ENCODE measurements at regions not wholly inside any gene's neighbourhood (a gene's known extent, or its start where the extent isn't known, plus 50 kb on each side); places are given as distances from the start of the nearest gene placed in this dataset.
"Not testable (repeated sequence)": the region's sequence is repeated elsewhere in the genome, so short reads cannot be mapped to it uniquely, and the experiment has no call there.

DNA sequence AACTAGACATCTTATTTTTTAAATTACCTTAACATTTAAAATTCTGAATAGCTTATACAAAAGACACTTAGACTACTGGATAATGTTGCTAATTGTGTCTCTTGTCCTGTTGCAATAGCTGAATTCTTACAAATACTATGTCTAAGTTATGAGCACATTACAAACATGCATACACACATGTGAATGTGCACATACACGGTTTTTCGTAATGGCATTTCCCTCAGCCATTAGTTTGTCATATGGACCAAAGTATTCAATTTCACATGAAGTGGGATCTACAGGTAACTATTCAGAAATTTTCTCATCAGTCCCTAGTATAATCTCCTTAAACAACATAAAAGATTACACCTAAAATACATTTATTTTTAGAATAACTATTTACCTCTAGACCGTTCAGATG lies 178.6 kb upstream of the BET1 start:
- Histone ChIP-seq H3K4me3 (no peak overlapping the region), H3K27me3 (no peaks in the 10 kb centered on the region), H3K27ac (peak overlapping the region; percentile 65 to 79), H3K36me3 (no peaks in the 10 kb centered on the region), H3K9me3 (no peaks in the 10 kb centered on the region), H3K4me1 (peaks cover 0 to 7% of the 10 kb centered on the region in 2 donors)
- no peak for TF ChIP-seq CTCF (IDR thresholded peaks at IDR 0.05)
- no peak for DNase-seq (ENCODE audit: low spot score in 2 of 2)
- intact Hi-C loops (cut with DNase I), result loop anchor here (5.0 to 10.0 kb wide), 3 partner anchors 115 to 212 kb away; partner anchors contain the start of genes BET1 and COL1A2

- H3K27me3 ChIP-seq, result no peaks in the 10 kb centered on the region
- no peak for DNase-seq (ENCODE audit: low spot score in 2 of 2)
- intact Hi-C loops (cut with DNase I), result loop anchor here (5.0 to 10.0 kb wide), 3 partner anchors 114 to 211 kb away; partner anchors contain the start of genes BET1 and COL1A2
- no peak for TF ChIP-seq CTCF (IDR thresholded peaks at IDR 0.05)
- peak overlapping the region; percentile 65 to 79 for H3K27ac ChIP-seq
- no peaks in the 10 kb centered on the region for H3K36me3 ChIP-seq
- no peaks in the 10 kb centered on the region for H3K9me3 ChIP-seq
- no peak overlapping the region for H3K4me3 ChIP-seq
- peaks cover 0 to 7% of the 10 kb centered on the region in 2 donors for H3K4me1 ChIP-seq
Observed at GRCh38 chr7:94183289-94183749, 179.2 kb upstream of the BET1 start.

GRCh38 chr7:94183891-94184290 lies 179.7 kb upstream of the BET1 start:
- Histone ChIP-seq H3K27me3 (no peaks in the 10 kb centered on the region), H3K4me3 (no peak overlapping the region), H3K4me1 (peaks cover 0 to 7% of the 10 kb centered on the region in 2 donors), H3K27ac (peak overlapping the region; percentile 65 to 79), H3K36me3 (no peaks in the 10 kb centered on the region), H3K9me3 (no peaks in the 10 kb centered on the region)
- TF ChIP-seq CTCF (IDR thresholded peaks at IDR 0.05), result no peak
- intact Hi-C loops (cut with DNase I), result loop anchor here (5.0 to 10.0 kb wide), 3 partner anchors 113 to 211 kb away; partner anchors contain the start of genes BET1 and COL1A2
- DNase-seq (ENCODE audit: low spot score in 2 of 2), result no peak

- Histone ChIP-seq H3K4me1 (peaks cover 0 to 7% of the 10 kb centered on the region in 2 donors), H3K27me3 (no peaks in the 10 kb centered on the region), H3K4me3 (no peak overlapping the region), H3K9me3 (no peaks in the 10 kb centered on the region), H3K27ac (no peak overlapping the region), H3K36me3 (no peaks in the 10 kb centered on the region)
- DNase-seq (ENCODE audit: low spot score in 2 of 2), result no peak
- intact Hi-C loops (cut with DNase I), result loop anchor here (10.0 kb wide), 1 partner anchor 206 kb away; the partner anchor contains the start of gene COL1A2
- no peak for TF ChIP-seq CTCF (IDR thresholded peaks at IDR 0.05)
Observed at GRCh38 chr7:94188350-94188749, 184.2 kb upstream of the BET1 start.

DNA sequence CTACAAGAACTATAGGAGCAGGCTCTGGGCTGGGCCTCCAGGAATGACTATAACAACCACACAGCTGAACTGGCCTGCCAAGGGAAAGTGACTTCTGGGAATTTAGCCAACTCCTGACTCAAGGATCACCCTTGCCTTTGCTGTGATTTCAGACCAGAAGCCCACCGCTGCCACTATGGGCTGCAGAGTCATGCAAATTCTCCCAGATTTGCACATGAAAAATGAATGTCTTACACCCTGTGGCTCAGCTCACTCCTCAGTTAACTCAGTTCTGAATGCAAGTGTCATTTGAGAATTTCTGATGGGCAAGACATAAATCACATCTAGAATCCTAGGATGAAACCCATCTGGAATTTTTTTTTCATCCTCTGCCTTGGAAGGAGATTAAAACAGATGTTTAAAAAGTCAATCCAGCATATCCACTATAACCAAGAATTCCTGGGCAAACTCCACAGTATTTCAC lies 186.5 kb upstream of the BET1 start:
- H3K27ac ChIP-seq, result no peak overlapping the region
- no peak for DNase-seq (ENCODE audit: low spot score in 2 of 2)
- TF ChIP-seq CTCF (IDR thresholded peaks at IDR 0.05), result no peak
- H3K4me1 ChIP-seq, result no peaks in the 10 kb centered on the region
- no peaks in the 10 kb centered on the region for H3K9me3 ChIP-seq
- intact Hi-C loops (cut with DNase I), result no loop called here
- H3K36me3 ChIP-seq, result no peaks in the 10 kb centered on the region
- H3K4me3 ChIP-seq, result no peak overlapping the region
- no peaks in the 10 kb centered on the region for H3K27me3 ChIP-seq

- H3K36me3 ChIP-seq; H3K27ac ChIP-seq; H3K27me3 ChIP-seq; H3K4me3 ChIP-seq; H3K4me1 ChIP-seq; H3K9me3 ChIP-seq; DNase-seq (ENCODE audit: low spot score in 2 of 2); intact Hi-C loops (cut with DNase I): not testable (repeated sequence)
Observed at GRCh38 chr7:94194426-94194825, 190.3 kb upstream of the BET1 start.

Data from ascending aorta (tissue), 2 donors.